HEK293 (cell line): ENCODE measurements at regions not wholly inside any gene's neighbourhood (a gene's known extent, or its start where the extent isn't known, plus 50 kb on each side); places are given as distances from the start of the nearest gene placed in this dataset.

ENCODE experiments used
- CTCF ChIA-PET: fragments of 350-600 bp; formaldehyde crosslinking; extraction: SDS; loops from one replicate; lab custom pipeline; 2021; ENCODE audit warnings: antibody characterized with exemption; lab: Yijun Ruan, JAX
- POLR2A ChIA-PET: fragments of 300-600 bp; formaldehyde crosslinking; extraction: SDS; loops from one replicate; lab custom pipeline; 2020; ENCODE audit warnings: antibody characterized with exemption, inconsistent platforms; lab: Yijun Ruan, JAX
- H3K27ac ChIP-seq: fragments of 200-500 bp; sonication (Bioruptor generic); 2 replicates; pipeline ENCODE4 v1.5.1; 2014; ENCODE audit warnings: low read depth, low read length, control low read depth, inconsistent platforms; ENCODE audit errors: extremely low read depth
- H3K36me3 ChIP-seq, 2 experiments: fragments of 200-500 bp in 1 of 2; sonication (Bioruptor generic) in 1 of 2; 1 replicate in 1 of 2; 2 replicates in 1 of 2; pipeline ENCODE4 v1.5.1; 2014 to 2017; ENCODE audit warnings: inconsistent platforms in 2 of 2, low read length in 2 of 2; ENCODE audit not compliant: control insufficient read depth in 2 of 2, insufficient read depth in 1 of 2
- H3K4me1 ChIP-seq: fragments of 200-500 bp; sonication (Bioruptor generic); 2 replicates; pipeline ENCODE4 v1.5.1; 2014; ENCODE audit warnings: mild to moderate bottlenecking, low read length, inconsistent platforms; ENCODE audit not compliant: control insufficient read depth, insufficient read depth
- H3K4me3 ChIP-seq: 2 replicates; pipeline ENCODE4 v1.5.1; 2011; ENCODE audit warnings: low read depth, mild to moderate bottlenecking, control low read depth, low read length, moderate library complexity
- H3K9me3 ChIP-seq: fragments of 200-500 bp; sonication (Bioruptor generic); 2 replicates; pipeline ENCODE4 v1.5.1; 2014; ENCODE audit warnings: low read depth, low read length, inconsistent platforms; ENCODE audit not compliant: control insufficient read depth, insufficient read depth
- KLF7 ChIP-seq: fragments of 450-650 bp; formaldehyde crosslinking; IDR thresholded peaks from 2 replicates; pipeline ENCODE4 v1.5.1; 2016; ENCODE audit warnings: missing biosample characterization, missing genetic modification characterization, borderline replicate concordance
- OVOL3 ChIP-seq: fragments of 450-650 bp; formaldehyde crosslinking; IDR thresholded peaks from 2 replicates; pipeline ENCODE4 v1.5.1; 2016; ENCODE audit warnings: missing biosample characterization, missing genetic modification characterization
- ZNF114 ChIP-seq: fragments of 450-650 bp; formaldehyde crosslinking; IDR thresholded peaks from 2 replicates; pipeline ENCODE4 v1.5.0; 2017; ENCODE audit warnings: missing biosample characterization, missing genetic modification characterization
- ZNF138 ChIP-seq: fragments of 450-650 bp; formaldehyde crosslinking; IDR thresholded peaks from 2 replicates; pipeline ENCODE4 v1.5.1; 2016; ENCODE audit warnings: missing biosample characterization, missing genetic modification characterization, borderline replicate concordance
- ZNF548 ChIP-seq: fragments of 450-650 bp; formaldehyde crosslinking; IDR thresholded peaks from 2 replicates; pipeline ENCODE4 v1.5.1; 2016; ENCODE audit warnings: missing biosample characterization, missing genetic modification characterization
- ZNF585B ChIP-seq: fragments of 450-650 bp; formaldehyde crosslinking; IDR thresholded peaks from 2 replicates; pipeline ENCODE4 v1.5.1; 2016; ENCODE audit warnings: missing biosample characterization, missing genetic modification characterization
- ZNF610 ChIP-seq: fragments of 450-650 bp; formaldehyde crosslinking; IDR thresholded peaks from 2 replicates; pipeline ENCODE4 v1.5.1; 2016; ENCODE audit warnings: missing biosample characterization, missing genetic modification characterization, borderline replicate concordance
- ZNF623 ChIP-seq: fragments of 450-650 bp; formaldehyde crosslinking; IDR thresholded peaks from 2 replicates; pipeline ENCODE4 v1.5.1; 2016; ENCODE audit warnings: missing biosample characterization, missing genetic modification characterization
- ZNF658 ChIP-seq: fragments of 450-650 bp; formaldehyde crosslinking; IDR thresholded peaks from 2 replicates; pipeline ENCODE4; 2016; ENCODE audit warnings: missing biosample characterization, missing genetic modification characterization
- TF ChIP-seq, protein P1 (sequence below): fragments of 450-650 bp; formaldehyde crosslinking; conservative IDR thresholded peaks from 2 replicates; pipeline ENCODE4 v1.5.1; 2016; ENCODE audit warnings: low read depth, missing biosample characterization, missing genetic modification characterization
- TF ChIP-seq, protein P2 (sequence below): fragments of 450-650 bp; formaldehyde crosslinking; IDR thresholded peaks from 2 replicates; pipeline ENCODE4 v1.5.1; 2016; ENCODE audit warnings: missing biosample characterization, missing genetic modification characterization, borderline replicate concordance
- TF ChIP-seq, protein P3 (sequence below): fragments of 450-650 bp; formaldehyde crosslinking; IDR thresholded peaks from 2 replicates; pipeline ENCODE4 v1.5.1; 2016; ENCODE audit warnings: missing biosample characterization, missing genetic modification characterization

GRCh38 chr6:96727144-96727543, 110.1 kb downstream of the GPR63 start:
- POLR2A ChIA-PET: no interaction called here
- no peak overlapping the region for H3K27ac ChIP-seq
- TF ChIP-seq ZNF658 (tag by site-specific recombination) (no peak), ZNF138 (tag by site-specific recombination) (no peak), ZNF548 (tag by site-specific recombination) (no peak)
- TF ChIP-seq, all 188 proteins: peak for 0
- Histone ChIP-seq H3K4me3 (no peak overlapping the region), H3K9me3 (no peaks in the 10 kb centered on the region), H3K4me1 (no peaks in the 10 kb centered on the region), H3K36me3 (no peaks in the 10 kb centered on the region)
- CTCF ChIA-PET: interaction anchor here (0.6 to 0.7 kb wide), 2 partner anchors 18 to 239 kb away, joined by 5 read pairs; no protein-coding TSS in a partner anchor

DNA sequence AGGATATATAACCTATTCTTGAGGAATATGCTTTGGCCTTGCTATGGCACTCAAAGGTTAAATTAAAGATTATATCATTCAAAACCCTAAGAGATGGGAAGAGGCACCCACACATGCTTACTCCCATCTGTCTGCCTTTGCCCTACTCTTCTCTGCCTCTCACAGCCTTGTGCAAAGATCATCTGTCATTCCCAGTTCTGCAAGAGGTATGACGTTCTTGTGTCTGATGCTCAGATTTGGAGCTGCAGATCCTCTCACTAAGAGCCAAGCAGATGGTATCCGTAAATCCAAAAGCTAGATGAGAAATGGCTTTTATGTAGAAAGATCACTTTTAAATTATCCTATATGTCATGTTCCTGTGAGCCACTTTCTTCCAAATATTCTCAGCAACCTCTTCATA, 112.0 kb downstream of the GPR63 start:
- no peak overlapping the region for H3K27ac ChIP-seq
- H3K4me1 ChIP-seq: no peaks in the 10 kb centered on the region
- H3K36me3 ChIP-seq: no peaks in the 10 kb centered on the region
- ChIA-PET CTCF (interaction anchor here (0.9 kb wide), 1 partner anchor 12 kb away, joined by 5 read pairs; no protein-coding TSS in a partner anchor), POLR2A (no interaction called here)
- TF ChIP-seq OVOL3 (tag by site-specific recombination) (no peak), KLF7 (no peak), ZNF610 (tag by site-specific recombination) (no peak), ZNF623 (tag by site-specific recombination) (no peak), ZNF114 (no peak), ZNF585B (tag by site-specific recombination) (no peak)
- TF ChIP-seq, protein P1, sequence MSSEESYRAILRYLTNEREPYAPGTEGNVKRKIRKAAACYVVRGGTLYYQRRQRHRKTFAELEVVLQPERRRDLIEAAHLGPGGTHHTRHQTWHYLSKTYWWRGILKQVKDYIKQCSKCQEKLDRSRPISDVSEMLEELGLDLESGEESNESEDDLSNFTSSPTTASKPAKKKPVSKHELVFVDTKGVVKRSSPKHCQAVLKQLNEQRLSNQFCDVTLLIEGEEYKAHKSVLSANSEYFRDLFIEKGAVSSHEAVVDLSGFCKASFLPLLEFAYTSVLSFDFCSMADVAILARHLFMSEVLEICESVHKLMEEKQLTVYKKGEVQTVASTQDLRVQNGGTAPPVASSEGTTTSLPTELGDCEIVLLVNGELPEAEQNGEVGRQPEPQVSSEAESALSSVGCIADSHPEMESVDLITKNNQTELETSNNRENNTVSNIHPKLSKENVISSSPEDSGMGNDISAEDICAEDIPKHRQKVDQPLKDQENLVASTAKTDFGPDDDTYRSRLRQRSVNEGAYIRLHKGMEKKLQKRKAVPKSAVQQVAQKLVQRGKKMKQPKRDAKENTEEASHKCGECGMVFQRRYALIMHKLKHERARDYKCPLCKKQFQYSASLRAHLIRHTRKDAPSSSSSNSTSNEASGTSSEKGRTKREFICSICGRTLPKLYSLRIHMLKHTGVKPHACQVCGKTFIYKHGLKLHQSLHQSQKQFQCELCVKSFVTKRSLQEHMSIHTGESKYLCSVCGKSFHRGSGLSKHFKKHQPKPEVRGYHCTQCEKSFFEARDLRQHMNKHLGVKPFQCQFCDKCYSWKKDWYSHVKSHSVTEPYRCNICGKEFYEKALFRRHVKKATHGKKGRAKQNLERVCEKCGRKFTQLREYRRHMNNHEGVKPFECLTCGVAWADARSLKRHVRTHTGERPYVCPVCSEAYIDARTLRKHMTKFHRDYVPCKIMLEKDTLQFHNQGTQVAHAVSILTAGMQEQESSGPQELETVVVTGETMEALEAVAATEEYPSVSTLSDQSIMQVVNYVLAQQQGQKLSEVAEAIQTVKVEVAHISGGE: no peak
- TF ChIP-seq, protein P2, sequence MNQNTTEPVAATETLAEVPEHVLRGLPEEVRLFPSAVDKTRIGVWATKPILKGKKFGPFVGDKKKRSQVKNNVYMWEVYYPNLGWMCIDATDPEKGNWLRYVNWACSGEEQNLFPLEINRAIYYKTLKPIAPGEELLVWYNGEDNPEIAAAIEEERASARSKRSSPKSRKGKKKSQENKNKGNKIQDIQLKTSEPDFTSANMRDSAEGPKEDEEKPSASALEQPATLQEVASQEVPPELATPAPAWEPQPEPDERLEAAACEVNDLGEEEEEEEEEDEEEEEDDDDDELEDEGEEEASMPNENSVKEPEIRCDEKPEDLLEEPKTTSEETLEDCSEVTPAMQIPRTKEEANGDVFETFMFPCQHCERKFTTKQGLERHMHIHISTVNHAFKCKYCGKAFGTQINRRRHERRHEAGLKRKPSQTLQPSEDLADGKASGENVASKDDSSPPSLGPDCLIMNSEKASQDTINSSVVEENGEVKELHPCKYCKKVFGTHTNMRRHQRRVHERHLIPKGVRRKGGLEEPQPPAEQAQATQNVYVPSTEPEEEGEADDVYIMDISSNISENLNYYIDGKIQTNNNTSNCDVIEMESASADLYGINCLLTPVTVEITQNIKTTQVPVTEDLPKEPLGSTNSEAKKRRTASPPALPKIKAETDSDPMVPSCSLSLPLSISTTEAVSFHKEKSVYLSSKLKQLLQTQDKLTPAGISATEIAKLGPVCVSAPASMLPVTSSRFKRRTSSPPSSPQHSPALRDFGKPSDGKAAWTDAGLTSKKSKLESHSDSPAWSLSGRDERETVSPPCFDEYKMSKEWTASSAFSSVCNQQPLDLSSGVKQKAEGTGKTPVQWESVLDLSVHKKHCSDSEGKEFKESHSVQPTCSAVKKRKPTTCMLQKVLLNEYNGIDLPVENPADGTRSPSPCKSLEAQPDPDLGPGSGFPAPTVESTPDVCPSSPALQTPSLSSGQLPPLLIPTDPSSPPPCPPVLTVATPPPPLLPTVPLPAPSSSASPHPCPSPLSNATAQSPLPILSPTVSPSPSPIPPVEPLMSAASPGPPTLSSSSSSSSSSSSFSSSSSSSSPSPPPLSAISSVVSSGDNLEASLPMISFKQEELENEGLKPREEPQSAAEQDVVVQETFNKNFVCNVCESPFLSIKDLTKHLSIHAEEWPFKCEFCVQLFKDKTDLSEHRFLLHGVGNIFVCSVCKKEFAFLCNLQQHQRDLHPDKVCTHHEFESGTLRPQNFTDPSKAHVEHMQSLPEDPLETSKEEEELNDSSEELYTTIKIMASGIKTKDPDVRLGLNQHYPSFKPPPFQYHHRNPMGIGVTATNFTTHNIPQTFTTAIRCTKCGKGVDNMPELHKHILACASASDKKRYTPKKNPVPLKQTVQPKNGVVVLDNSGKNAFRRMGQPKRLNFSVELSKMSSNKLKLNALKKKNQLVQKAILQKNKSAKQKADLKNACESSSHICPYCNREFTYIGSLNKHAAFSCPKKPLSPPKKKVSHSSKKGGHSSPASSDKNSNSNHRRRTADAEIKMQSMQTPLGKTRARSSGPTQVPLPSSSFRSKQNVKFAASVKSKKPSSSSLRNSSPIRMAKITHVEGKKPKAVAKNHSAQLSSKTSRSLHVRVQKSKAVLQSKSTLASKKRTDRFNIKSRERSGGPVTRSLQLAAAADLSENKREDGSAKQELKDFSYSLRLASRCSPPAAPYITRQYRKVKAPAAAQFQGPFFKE (tag by site-specific recombination): no peak
- TF ChIP-seq, protein P3, sequence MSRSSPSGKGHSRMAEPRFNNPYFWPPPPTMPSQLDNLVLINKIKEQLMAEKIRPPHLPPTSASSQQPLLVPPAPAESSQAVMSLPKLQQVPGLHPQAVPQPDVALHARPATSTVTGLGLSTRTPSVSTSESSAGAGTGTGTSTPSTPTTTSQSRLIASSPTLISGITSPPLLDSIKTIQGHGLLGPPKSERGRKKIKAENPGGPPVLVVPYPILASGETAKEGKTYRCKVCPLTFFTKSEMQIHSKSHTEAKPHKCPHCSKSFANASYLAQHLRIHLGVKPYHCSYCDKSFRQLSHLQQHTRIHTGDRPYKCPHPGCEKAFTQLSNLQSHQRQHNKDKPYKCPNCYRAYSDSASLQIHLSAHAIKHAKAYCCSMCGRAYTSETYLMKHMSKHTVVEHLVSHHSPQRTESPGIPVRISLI (tag by site-specific recombination): no peak
- H3K9me3 ChIP-seq: no peaks in the 10 kb centered on the region
- no peak overlapping the region for H3K4me3 ChIP-seq
